HepG2 (cell line): ENCODE measurements at regions not wholly inside any gene's neighbourhood (a gene's known extent, or its start where the extent isn't known, plus 50 kb on each side); places are given as distances from the start of the nearest gene placed in this dataset.

ENCODE experiments used
- ATAC-seq: fragments of 200-7000 bp; cut with Tn5 transposase; 3 replicates; pipeline ENCODE4 v1.9.1; 2020; ENCODE audit warnings: mild to moderate bottlenecking, moderate library complexity
- BruUV-seq: library from RNA; stranded (reverse); fragments of 400-500 nt; replicated peaks from 2 replicates; lab custom pipeline; 2021; lab: Mats Ljungman, UMichigan
- CTCF ChIA-PET: fragments of 300-600 bp; formaldehyde crosslinking; extraction: SDS; loops from one replicate; lab custom pipeline; 2021; ENCODE audit warnings: low total read pairs, inconsistent platforms, low intra/inter-chr PET ratio; lab: Yijun Ruan, JAX
- POLR2A ChIA-PET: fragments of 350-600 bp; sonication (Branson Sonifier 250); formaldehyde crosslinking; loops from one replicate; lab custom pipeline; 2020; ENCODE audit warnings: antibody characterized with exemption, inconsistent platforms; lab: Yijun Ruan, JAX
- DNase-seq: peaks from one replicate; pipeline ENCODE4 v3.0.0-alpha.2; 2015; ENCODE audit warnings: low spot score
- FAIRE-seq: peaks from 3 replicates; lab custom pipeline; 2011; peaks lifted over from hg19 to GRCh38; lab: Jason Lieb, UNC
- H2AFZ ChIP-seq: one replicate; pipeline ENCODE4 v1.6.1; 2011; ENCODE audit warnings: low read length, inconsistent platforms
- H3K27ac ChIP-seq: fragments of 300-600 bp; 3 replicates; pipeline ENCODE4 v1.8.0; 2011; ENCODE audit warnings: mixed run types, mild to moderate bottlenecking, mixed read lengths, low read length, inconsistent platforms; ENCODE audit not compliant: insufficient read depth; ENCODE audit errors: extremely low read length
- H3K27me3 ChIP-seq, 2 experiments: fragments of 200-600 bp in 1 of 2; 2 replicates in 1 of 2; 3 replicates in 1 of 2; pipeline versions ENCODE4 v1.6.0 to v1.8.0; 2011; ENCODE audit warnings: low read length in 2 of 2, mild to moderate bottlenecking in 2 of 2, moderate library complexity in 2 of 2, inconsistent platforms in 1 of 2; ENCODE audit not compliant: insufficient read depth in 2 of 2, control insufficient read depth in 1 of 2
- H3K36me3 ChIP-seq, 2 experiments: fragments of 200-600 bp in 1 of 2; replicated peaks in 1 of 2; 2 replicates in 1 of 2; 3 replicates in 1 of 2; pipeline versions ENCODE4 v1.5.1 to v1.8.0; 2011; ENCODE audit warnings: low read length in 2 of 2, inconsistent platforms in 1 of 2; ENCODE audit not compliant: insufficient read depth in 2 of 2, control insufficient read depth in 1 of 2
- H3K4me1 ChIP-seq: 2 replicates; pipeline ENCODE4 v1.5.1; 2012; ENCODE audit warnings: low read length, inconsistent platforms; ENCODE audit not compliant: insufficient read depth
- H3K4me2 ChIP-seq: 2 replicates; pipeline ENCODE4 v1.6.0; 2011; ENCODE audit warnings: low read depth, low read length, inconsistent platforms
- H3K4me3 ChIP-seq, 3 experiments: fragments of 200-600 bp in 1 of 3; sonication (generic), shearing (Covaris generic) in 1 of 3; replicated peaks in 1 of 3; 2 replicates each; pipeline ENCODE4 v1.5.1; 2011 to 2016; ENCODE audit warnings: low read length in 3 of 3, inconsistent platforms in 2 of 3, low read depth in 2 of 3, mild to moderate bottlenecking in 2 of 3, control low read depth in 1 of 3, mixed read lengths in 1 of 3; ENCODE audit not compliant: insufficient read depth in 1 of 3
- H3K79me2 ChIP-seq: one replicate; pipeline ENCODE4 v1.6.1; 2011; ENCODE audit warnings: low read length, inconsistent platforms; ENCODE audit not compliant: insufficient read depth
- H3K9ac ChIP-seq: 2 replicates; pipeline ENCODE4 v1.6.0; 2011; ENCODE audit warnings: mild to moderate bottlenecking, low read depth, low read length, inconsistent platforms; ENCODE audit not compliant: insufficient read depth
- H3K9me3 ChIP-seq: 2 replicates; pipeline ENCODE4 v1.5.1; 2012; ENCODE audit warnings: mild to moderate bottlenecking, low read length
- H4K20me1 ChIP-seq: 2 replicates; pipeline ENCODE4 v1.6.0; 2011; ENCODE audit warnings: inconsistent platforms, mild to moderate bottlenecking, low read length, moderate library complexity; ENCODE audit not compliant: insufficient read depth
- DNMT1 ChIP-seq: sonication (generic); formaldehyde crosslinking; IDR thresholded peaks from 2 replicates; pipeline ENCODE4 v1.5.1; 2020; ENCODE audit warnings: mild to moderate bottlenecking, missing genetic modification reagents
- EEA1 ChIP-seq: sonication (generic); formaldehyde crosslinking; IDR thresholded peaks from 2 replicates; pipeline ENCODE4 v1.5.1; 2020; ENCODE audit warnings: mild to moderate bottlenecking, missing genetic modification reagents, borderline replicate concordance
- MLX ChIP-seq: IDR thresholded peaks from 2 replicates; pipeline ENCODE4 v1.6.1; 2016
- MNT ChIP-seq: fragments of 450-650 bp; IDR thresholded peaks from 2 replicates; pipeline ENCODE4 v1.6.1; 2016
- NFE2L2 ChIP-seq: fragments of 150-350 bp; IDR thresholded peaks from 2 replicates; pipeline ENCODE4 v1.6.1; 2014; ENCODE audit warnings: low read length
- NR2C2 ChIP-seq: sonication (generic); formaldehyde crosslinking; IDR thresholded peaks from 2 replicates; pipeline ENCODE4 v1.4.0; 2020; ENCODE audit warnings: missing genetic modification reagents, mild to moderate bottlenecking, moderate library complexity, borderline replicate concordance
- SP1 ChIP-seq, 2 experiments: fragments of 450-650 bp in 1 of 2; sonication (generic) in 1 of 2; formaldehyde crosslinking in 1 of 2; IDR thresholded peaks; 2 replicates each; pipeline versions ENCODE4 v1.4.0 to v1.6.1; 2016 to 2020; ENCODE audit warnings: missing genetic modification reagents in 1 of 2
- ZBTB43 ChIP-seq: sonication (generic); formaldehyde crosslinking; conservative IDR thresholded peaks from 2 replicates; pipeline ENCODE4 v1.4.0; 2020; ENCODE audit warnings: missing genetic modification reagents
- ZFP36L1 ChIP-seq: sonication (generic); formaldehyde crosslinking; IDR thresholded peaks from 2 replicates; pipeline ENCODE4 v1.8.0; 2022; ENCODE audit warnings: mild to moderate bottlenecking, missing genetic modification reagents, moderate library complexity
- ZNF138 ChIP-seq: sonication (generic); formaldehyde crosslinking; IDR thresholded peaks from 2 replicates; pipeline ENCODE4 v1.5.0; 2020; ENCODE audit warnings: mild to moderate bottlenecking, low read depth, missing genetic modification reagents
- ZNF317 ChIP-seq: sonication (generic); formaldehyde crosslinking; IDR thresholded peaks from 2 replicates; pipeline ENCODE4 v1.5.0; 2020; ENCODE audit warnings: mild to moderate bottlenecking, missing genetic modification reagents
- ZNF414 ChIP-seq: sonication (generic); formaldehyde crosslinking; IDR thresholded peaks from 2 replicates; pipeline ENCODE4 v1.5.0; 2020; ENCODE audit warnings: missing genetic modification reagents
- ZNF503 ChIP-seq: sonication (generic); formaldehyde crosslinking; IDR thresholded peaks from 2 replicates; pipeline ENCODE4 v1.4.0; 2020; ENCODE audit warnings: missing genetic modification reagents
- WGBS: methylation state at CpG from one replicate; pipeline ENCODE4 v1.1.6; 2017; ENCODE audit warnings: low lambda C conversion rate; 5-methylcytosine and 5-hydroxymethylcytosine counted together
- in situ Hi-C: cut with HindIII; loops from 2 replicates; pipeline ENCODE4 v1.10.0; 2017; ENCODE audit warnings: low pct_unique_long_range_greater_than_20kb; ENCODE audit not compliant: extremely low pct_ligation_motif_present
- intact Hi-C: fragments of 100-400 bp; cut with micrococcal nuclease; formaldehyde crosslinking; loops from one replicate; pipeline ENCODE4 v1.10.0; 2022; ENCODE audit not compliant: unreplicated experiment

- no peak for FAIRE-seq
- Histone ChIP-seq H4K20me1 (no peaks in the 10 kb centered on the region), H3K9ac (no peak overlapping the region), H3K36me3 (no peaks in the 10 kb centered on the region), H2AFZ (no peak overlapping the region), H3K79me2 (no peaks in the 10 kb centered on the region), H3K4me1 (no peaks in the 10 kb centered on the region), H3K4me2 (no peak overlapping the region), H3K4me3 (no peak overlapping the region), H3K9me3 (peaks cover 23% of the 10 kb centered on the region), H3K27me3 (no peaks in the 10 kb centered on the region), H3K27ac (no peak overlapping the region)
- no TSS peak for BruUV-seq
- intact Hi-C loops, result no loop called here
- in situ Hi-C loops, result no loop called here
- TF ChIP-seq ZFP36L1 (CRISPR knock-in tag) (no peak), MNT (peak; percentile 93)
- no peak for ATAC-seq
- ChIA-PET CTCF (no interaction called here), POLR2A (no interaction called here)
- WGBS, result 50% methylated on average over 1 of the region's 1 CpG
- no peak for DNase-seq
These were observed 521.5 kb upstream of the DDX18 start for GRCh38 chr2:117293012-117293411.

- Histone ChIP-seq H3K4me3 (no peak overlapping the region), H3K27ac (no peak overlapping the region), H3K9me3 (peaks cover 37% of the 10 kb centered on the region), H3K36me3 (no peaks in the 10 kb centered on the region), H3K4me2 (no peak overlapping the region), H3K9ac (no peak overlapping the region), H2AFZ (no peak overlapping the region), H4K20me1 (no peaks in the 10 kb centered on the region), H3K27me3 (no peaks in the 10 kb centered on the region), H3K4me1 (no peaks in the 10 kb centered on the region), H3K79me2 (no peaks in the 10 kb centered on the region)
- no TSS peak for BruUV-seq
- ChIA-PET POLR2A (no interaction called here), CTCF (no interaction called here)
- ATAC-seq (no peak), FAIRE-seq (no peak), DNase-seq (no peak)
- in situ Hi-C loops, result no loop called here
- intact Hi-C loops, result no loop called here
- 0% methylated on average over 1 of the region's 2 CpGs for WGBS
- TF ChIP-seq SP1 (IDR thresholded peaks at IDR 0.05) (no peak), SP1 (CRISPR knock-in tag; IDR thresholded peaks at IDR 0.05) (no peak), ZNF414 (CRISPR knock-in tag) (no peak), MLX (CRISPR knock-in tag) (no peak), ZBTB43 (no peak), EEA1 (CRISPR knock-in tag) (no peak), ZNF503 (CRISPR knock-in tag) (no peak), ZNF317 (no peak), DNMT1 (no peak), ZNF138 (CRISPR knock-in tag) (no peak), NFE2L2 (no peak), NR2C2 (CRISPR knock-in tag) (no peak)
These were observed 515.0 kb upstream of the DDX18 start for GRCh38 chr2:117299451-117299850.
